ENCODE measurements at regions not wholly inside any gene's neighbourhood (a gene's known extent, or its start where the extent isn't known, plus 50 kb on each side); places are given as distances from the start of the nearest gene placed in this dataset.

DNA sequence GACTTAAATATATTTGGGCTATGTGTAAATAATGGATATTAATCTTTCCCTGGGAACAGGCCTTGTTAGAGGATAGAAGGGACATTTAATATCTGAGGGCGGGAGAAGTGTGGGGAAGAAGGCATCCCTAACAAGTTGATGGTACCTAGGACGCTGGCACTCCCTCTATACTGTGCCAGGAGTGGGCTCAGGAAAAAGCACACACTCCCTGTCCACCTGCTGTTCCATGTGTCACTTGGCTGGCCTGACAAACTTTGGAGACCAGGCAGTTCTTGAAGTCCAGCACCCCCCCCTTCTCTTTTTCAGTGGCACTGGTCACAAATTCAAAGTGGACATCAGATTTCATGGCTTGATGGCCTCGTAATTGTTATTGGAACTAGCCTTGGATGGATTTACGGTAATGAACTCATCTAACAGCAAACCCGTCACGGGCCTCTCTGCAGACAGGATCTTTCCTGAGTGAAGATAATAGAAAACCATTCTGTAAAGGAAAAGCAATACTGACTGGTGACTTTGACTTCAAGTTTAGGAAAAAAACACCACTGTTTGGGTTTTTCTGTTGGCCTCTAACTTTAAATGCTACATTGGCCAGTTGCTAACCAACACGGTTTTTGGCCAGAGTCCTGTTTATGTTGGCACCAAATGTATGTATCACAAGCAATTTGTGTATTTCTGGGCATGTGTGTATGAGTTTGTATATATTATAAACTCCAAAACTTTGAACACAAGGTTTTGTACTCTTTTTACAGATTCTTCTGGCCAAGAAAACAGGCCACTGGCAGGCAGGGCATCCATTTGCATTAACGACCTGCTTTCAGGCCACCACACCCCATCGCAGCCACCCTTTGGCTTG lies 552.6 kb downstream of the CCDC171 start:
- no peak for TF ChIP-seq POLR2A (IDR thresholded peaks at IDR 0.05)
- TF ChIP-seq, protein P1, sequence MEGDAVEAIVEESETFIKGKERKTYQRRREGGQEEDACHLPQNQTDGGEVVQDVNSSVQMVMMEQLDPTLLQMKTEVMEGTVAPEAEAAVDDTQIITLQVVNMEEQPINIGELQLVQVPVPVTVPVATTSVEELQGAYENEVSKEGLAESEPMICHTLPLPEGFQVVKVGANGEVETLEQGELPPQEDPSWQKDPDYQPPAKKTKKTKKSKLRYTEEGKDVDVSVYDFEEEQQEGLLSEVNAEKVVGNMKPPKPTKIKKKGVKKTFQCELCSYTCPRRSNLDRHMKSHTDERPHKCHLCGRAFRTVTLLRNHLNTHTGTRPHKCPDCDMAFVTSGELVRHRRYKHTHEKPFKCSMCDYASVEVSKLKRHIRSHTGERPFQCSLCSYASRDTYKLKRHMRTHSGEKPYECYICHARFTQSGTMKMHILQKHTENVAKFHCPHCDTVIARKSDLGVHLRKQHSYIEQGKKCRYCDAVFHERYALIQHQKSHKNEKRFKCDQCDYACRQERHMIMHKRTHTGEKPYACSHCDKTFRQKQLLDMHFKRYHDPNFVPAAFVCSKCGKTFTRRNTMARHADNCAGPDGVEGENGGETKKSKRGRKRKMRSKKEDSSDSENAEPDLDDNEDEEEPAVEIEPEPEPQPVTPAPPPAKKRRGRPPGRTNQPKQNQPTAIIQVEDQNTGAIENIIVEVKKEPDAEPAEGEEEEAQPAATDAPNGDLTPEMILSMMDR (IDR thresholded peaks at IDR 0.05), result no peak

All from adrenal gland (tissue), 5 donors.